GM23248 (cell line): ENCODE measurements at regions not wholly inside any gene's neighbourhood (a gene's known extent, or its start where the extent isn't known, plus 50 kb on each side); places are given as distances from the start of the nearest gene placed in this dataset.

Experiments used
- DNase-seq: peaks from one replicate; pipeline ENCODE4 v3.0.0-alpha.2; 2015
- H2AFZ ChIP-seq: fragments of 200-600 bp; sonication (generic); 2 replicates; pipeline ENCODE4 v1.6.1; 2016; ENCODE audit warnings: antibody characterized with exemption
- H3F3A ChIP-seq: fragments of 200-600 bp; sonication (generic); 2 replicates; pipeline ENCODE4 v1.6.1; 2016; ENCODE audit warnings: mild to moderate bottlenecking, antibody characterized with exemption, mixed run types; ENCODE audit not compliant: insufficient read depth
- H3K27ac ChIP-seq: fragments of 200-600 bp; sonication (generic); 2 replicates; pipeline ENCODE4 v1.5.1; 2016; ENCODE audit warnings: mild to moderate bottlenecking
- H3K27me3 ChIP-seq: fragments of 200-600 bp; sonication (generic); replicated peaks from 2 replicates; pipeline ENCODE4 v1.6.1; 2016; ENCODE audit warnings: mild to moderate bottlenecking; ENCODE audit not compliant: insufficient read depth
- H3K36me3 ChIP-seq: fragments of 200-600 bp; sonication (generic); 2 replicates; pipeline ENCODE4 v1.6.1; 2016; ENCODE audit warnings: low read depth, mild to moderate bottlenecking
- H3K4me1 ChIP-seq: fragments of 200-600 bp; sonication (generic); 2 replicates; pipeline ENCODE4 v1.6.1; 2016; ENCODE audit warnings: mild to moderate bottlenecking; ENCODE audit not compliant: insufficient read depth
- H3K4me2 ChIP-seq: fragments of 200-600 bp; sonication (generic); one replicate; pipeline ENCODE4 v1.6.1; 2016; ENCODE audit warnings: mild to moderate bottlenecking; ENCODE audit not compliant: unreplicated experiment
- H3K4me3 ChIP-seq: fragments of 200-600 bp; sonication (generic); 2 replicates; pipeline ENCODE4 v1.5.1; 2016; ENCODE audit warnings: mild to moderate bottlenecking
- H3K79me2 ChIP-seq: fragments of 200-600 bp; sonication (generic); 2 replicates; pipeline ENCODE4 v1.6.1; 2016; ENCODE audit warnings: mild to moderate bottlenecking; ENCODE audit not compliant: insufficient read depth
- H3K9ac ChIP-seq: fragments of 200-600 bp; sonication (generic); 2 replicates; pipeline ENCODE4 v1.6.1; 2016; ENCODE audit warnings: mild to moderate bottlenecking
- H3K9me2 ChIP-seq: fragments of 200-600 bp; sonication (generic); 2 replicates; pipeline ENCODE4 v1.6.1; 2016; ENCODE audit warnings: mixed run types, mild to moderate bottlenecking, moderate library complexity; ENCODE audit not compliant: insufficient read depth
- H3K9me3 ChIP-seq: fragments of 200-600 bp; sonication (generic); one replicate; pipeline ENCODE4 v1.6.1; 2017; ENCODE audit warnings: low read depth
- H4K20me1 ChIP-seq: fragments of 200-600 bp; sonication (generic); 2 replicates; pipeline ENCODE4 v1.6.0; 2016; ENCODE audit not compliant: insufficient read depth
- EZH2 ChIP-seq: fragments of 200-600 bp; sonication (generic); IDR thresholded peaks from 2 replicates; pipeline ENCODE4 v1.6.1; 2018; ENCODE audit warnings: antibody characterized with exemption, mild to moderate bottlenecking; ENCODE audit not compliant: insufficient read depth, poor library complexity, severe bottlenecking
- EZH2phosphoT487 ChIP-seq: fragments of 200-600 bp; sonication (generic); IDR thresholded peaks from 2 replicates; pipeline ENCODE4 v1.6.1; 2018; ENCODE audit warnings: antibody characterized with exemption, moderate library complexity, mild to moderate bottlenecking, low read depth; ENCODE audit not compliant: insufficient read depth
- WGBS, 2 experiments: methylation state at CpG; one replicate each; pipeline ENCODE4 v1.1.6; 2015 to 2017; ENCODE audit warnings: low lambda C conversion rate in 2 of 2, low coverage in 1 of 2; ENCODE audit errors: missing lambda C conversion rate in 2 of 2; 5-methylcytosine and 5-hydroxymethylcytosine counted together
- in situ Hi-C: fragments of 300-500 bp; cut with MboI; formaldehyde crosslinking; loops from 2 replicates; pipeline ENCODE4 v1.15.0; 2020

DNA sequence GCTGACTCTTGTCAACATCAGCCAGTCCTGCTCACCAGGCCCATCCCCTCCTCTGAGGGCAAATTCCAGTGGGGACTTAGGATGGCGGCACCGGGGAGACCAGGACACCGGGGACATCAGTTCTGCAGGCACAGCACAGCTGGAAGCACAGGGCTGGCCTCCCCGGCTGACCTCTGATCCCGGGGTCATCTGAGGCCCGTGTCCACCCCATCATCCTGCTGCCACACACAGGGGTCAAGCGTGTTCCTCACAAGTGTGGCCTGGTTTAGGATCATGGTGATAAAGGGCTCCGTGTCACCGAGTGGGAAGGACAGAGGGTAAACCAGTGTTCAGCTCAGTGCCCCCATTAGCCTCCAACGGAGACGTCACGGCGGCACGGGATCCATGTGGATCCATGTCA, 58.1 kb upstream of the CTDP1 start:
- no peaks in the 10 kb centered on the region for H3K9me3 ChIP-seq
- WGBS, 2 experiments = 61 to 82% methylated on average over 14 of the region's 14 CpGs
- H4K20me1 ChIP-seq = no peaks in the 10 kb centered on the region
- H3K9me2 ChIP-seq = no peaks in the 10 kb centered on the region
- no peaks in the 10 kb centered on the region for H3K79me2 ChIP-seq
- H3K4me1 ChIP-seq = no peaks in the 10 kb centered on the region
- in situ Hi-C loops = no loop called here
- H3K27ac ChIP-seq = no peak overlapping the region
- TF ChIP-seq EZH2 (no peak), EZH2phosphoT487 (no peak)
- H3K4me2 ChIP-seq = no peak overlapping the region
- no peak overlapping the region for H2AFZ ChIP-seq
- H3F3A ChIP-seq = no peaks in the 10 kb centered on the region
- no peak for DNase-seq
- H3K9ac ChIP-seq = no peak overlapping the region
- peaks cover 20% of the 10 kb centered on the region for H3K27me3 ChIP-seq
- H3K36me3 ChIP-seq = no peaks in the 10 kb centered on the region
- no peak overlapping the region for H3K4me3 ChIP-seq

DNA sequence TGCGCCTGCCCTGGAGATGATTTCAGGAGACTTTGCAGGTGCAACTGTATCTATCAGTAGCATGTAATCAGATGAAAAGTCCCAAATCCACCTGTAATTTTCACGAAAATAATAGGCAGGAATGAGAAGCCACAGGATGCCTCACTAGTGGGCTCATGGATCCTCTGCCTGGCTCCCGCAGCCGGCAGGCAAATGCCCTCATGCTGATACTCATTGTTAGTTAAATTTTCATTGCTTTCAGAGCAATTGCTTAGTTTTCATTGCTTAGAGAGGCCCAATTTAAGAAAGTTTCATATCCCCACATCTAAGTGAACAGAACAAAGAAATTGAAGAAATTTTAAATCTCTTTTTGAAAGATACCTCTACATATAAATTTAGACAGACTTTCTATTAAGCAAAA, 57.6 kb upstream of the CTDP1 start:
- no peaks in the 10 kb centered on the region for H3K4me1 ChIP-seq
- H2AFZ ChIP-seq = no peak overlapping the region
- TF ChIP-seq EZH2phosphoT487 = no peak
- no peak for TF ChIP-seq EZH2
- H3F3A ChIP-seq = no peaks in the 10 kb centered on the region
- H3K27ac ChIP-seq = no peak overlapping the region
- H3K4me2 ChIP-seq = no peak overlapping the region
- H4K20me1 ChIP-seq = no peaks in the 10 kb centered on the region
- peaks cover 20% of the 10 kb centered on the region for H3K27me3 ChIP-seq
- 61 to 65% methylated on average over 4 of the region's 4 CpGs for WGBS, 2 experiments
- DNase-seq = no peak
- no peaks in the 10 kb centered on the region for H3K9me2 ChIP-seq
- no peak overlapping the region for H3K9ac ChIP-seq
- H3K9me3 ChIP-seq = no peaks in the 10 kb centered on the region
- H3K4me3 ChIP-seq = no peak overlapping the region
- no peaks in the 10 kb centered on the region for H3K36me3 ChIP-seq
- no peaks in the 10 kb centered on the region for H3K79me2 ChIP-seq
- in situ Hi-C loops = no loop called here

DNA sequence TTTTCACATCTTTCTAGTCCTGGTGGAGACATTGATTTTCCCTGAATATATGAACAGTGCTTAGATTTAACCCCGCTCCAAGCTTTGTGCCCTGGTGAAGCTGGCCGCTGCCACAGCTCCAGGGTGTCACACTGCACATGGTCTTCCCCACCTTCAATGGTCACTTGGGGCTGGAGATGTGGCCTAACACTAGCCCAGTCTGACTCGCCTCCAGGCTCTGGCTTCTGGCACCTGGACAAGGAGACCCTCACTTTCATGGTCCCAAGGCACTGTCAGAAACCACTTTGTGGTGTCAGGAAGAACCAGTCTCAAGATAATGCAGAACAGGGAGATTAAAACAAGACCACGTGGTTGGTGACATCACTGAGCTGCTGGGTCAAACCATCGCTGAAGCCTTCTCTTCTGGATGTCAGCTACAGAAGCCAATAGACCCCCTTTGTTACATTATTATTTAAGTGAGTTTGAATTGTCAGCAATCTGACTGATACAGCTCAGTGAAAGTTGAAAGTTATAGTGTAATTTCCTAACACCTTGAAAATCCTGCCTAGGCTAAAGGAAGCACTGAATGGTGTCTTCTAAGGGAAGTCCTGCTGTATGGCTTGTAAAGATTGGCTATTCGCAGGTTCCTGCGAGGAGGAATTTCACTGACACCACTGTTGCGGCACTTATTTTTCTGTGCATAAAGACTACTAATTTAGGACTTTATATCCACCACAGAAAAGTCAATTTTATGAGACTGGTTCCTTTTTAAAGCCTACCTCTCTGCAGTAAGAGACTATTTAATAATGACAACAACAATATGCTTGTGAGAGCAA, 55.0 kb upstream of the CTDP1 start:
- no peak overlapping the region for H3K4me2 ChIP-seq
- WGBS, 2 experiments = 68 to 72% methylated on average over 8 of the region's 8 CpGs
- no peaks in the 10 kb centered on the region for H3K36me3 ChIP-seq
- in situ Hi-C loops = no loop called here
- H3F3A ChIP-seq = no peaks in the 10 kb centered on the region
- no peaks in the 10 kb centered on the region for H3K79me2 ChIP-seq
- no peak overlapping the region for H3K9ac ChIP-seq
- H3K27me3 ChIP-seq = peaks cover 28% of the 10 kb centered on the region
- TF ChIP-seq EZH2 (no peak), EZH2phosphoT487 (no peak)
- no peak for DNase-seq
- no peaks in the 10 kb centered on the region for H3K9me2 ChIP-seq
- no peak overlapping the region for H2AFZ ChIP-seq
- no peaks in the 10 kb centered on the region for H3K9me3 ChIP-seq
- no peak overlapping the region for H3K4me3 ChIP-seq
- H3K4me1 ChIP-seq = no peaks in the 10 kb centered on the region
- H4K20me1 ChIP-seq = no peaks in the 10 kb centered on the region
- H3K27ac ChIP-seq = no peak overlapping the region

DNA sequence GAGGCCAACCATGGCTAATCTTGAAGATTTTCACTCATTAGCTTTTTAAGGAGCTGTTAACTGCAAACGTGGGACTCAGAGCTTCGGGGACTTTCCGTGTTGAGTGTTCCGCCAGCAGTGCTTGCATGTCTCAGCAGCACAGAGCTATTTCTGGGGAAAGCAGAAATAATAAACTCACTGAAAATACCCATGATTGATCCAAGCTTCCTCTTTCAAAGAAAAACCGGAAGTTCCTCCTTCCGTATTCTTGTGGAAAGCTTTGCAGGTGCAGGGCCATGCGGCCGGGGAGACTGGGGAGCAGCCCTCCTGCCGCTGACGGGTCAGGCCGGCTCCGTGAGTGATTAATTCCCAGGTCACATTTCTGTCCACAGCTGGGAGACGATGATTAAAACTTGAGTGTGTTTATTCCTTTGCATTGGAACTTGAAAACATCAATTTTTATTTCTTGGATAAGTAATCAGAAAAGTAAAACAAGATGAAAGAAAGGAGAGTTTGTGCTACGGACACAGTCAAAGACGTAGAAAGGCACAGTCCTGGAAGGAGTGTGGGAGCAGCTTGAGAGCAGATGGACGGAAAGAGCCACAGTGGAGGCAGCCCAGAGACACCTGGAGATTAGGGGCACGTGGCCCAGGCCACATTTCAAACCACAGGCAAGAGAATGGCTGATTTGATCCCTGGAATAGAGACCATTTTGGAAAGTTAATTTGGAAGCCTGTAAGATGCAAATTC, 54.2 kb upstream of the CTDP1 start:
- TF ChIP-seq EZH2 = no peak
- Histone ChIP-seq H3K9ac (no peak overlapping the region), H3K4me1 (no peaks in the 10 kb centered on the region), H2AFZ (no peak overlapping the region), H3K9me3 (no peaks in the 10 kb centered on the region), H3K4me3 (no peak overlapping the region), H3F3A (no peaks in the 10 kb centered on the region), H3K27me3 (peaks cover 34% of the 10 kb centered on the region), H3K36me3 (no peaks in the 10 kb centered on the region), H4K20me1 (no peaks in the 10 kb centered on the region), H3K4me2 (no peak overlapping the region), H3K9me2 (no peaks in the 10 kb centered on the region), H3K27ac (no peak overlapping the region), H3K79me2 (no peaks in the 10 kb centered on the region)
- in situ Hi-C loops = no loop called here
- no peak for DNase-seq
- 61 to 65% methylated on average over 17 of the region's 17 CpGs for WGBS, 2 experiments
